GM19467 (cell line): ENCODE measurements at regions not wholly inside any gene's neighbourhood (a gene's known extent, or its start where the extent isn't known, plus 50 kb on each side); places are given as distances from the start of the nearest gene placed in this dataset.

ENCODE experiments used
- ATAC-seq: cut with Tn5 transposase; IDR thresholded peaks from one replicate; pipeline ENCODE4 v1.9.1; 2021; ENCODE audit warnings: mild to moderate bottlenecking, moderate library complexity; ENCODE audit not compliant: unreplicated experiment

GRCh38 chr17:72587773-72588511 lies 467.1 kb downstream of the SOX9 start:
- ATAC-seq = no peak

DNA sequence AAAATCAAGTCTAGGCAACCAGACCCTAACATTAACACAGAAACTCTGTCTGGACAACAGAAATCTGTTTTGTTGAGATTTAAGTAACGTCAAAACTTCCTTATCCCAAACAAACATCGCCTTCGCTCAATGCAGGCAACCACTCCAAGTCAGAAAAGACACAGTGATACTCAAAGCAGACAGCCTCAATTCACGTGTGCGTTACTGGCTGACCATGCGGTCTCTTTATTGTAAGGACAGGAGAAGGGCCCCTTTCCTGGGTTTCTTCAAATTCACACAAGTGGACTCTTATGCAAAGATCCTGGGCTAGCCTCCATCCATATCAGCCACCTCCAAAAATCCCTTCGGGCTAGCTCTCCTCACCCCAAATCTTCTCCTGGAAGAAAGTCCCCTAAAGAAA lies 467.7 kb downstream of the SOX9 start:
- ATAC-seq = no peak

DNA sequence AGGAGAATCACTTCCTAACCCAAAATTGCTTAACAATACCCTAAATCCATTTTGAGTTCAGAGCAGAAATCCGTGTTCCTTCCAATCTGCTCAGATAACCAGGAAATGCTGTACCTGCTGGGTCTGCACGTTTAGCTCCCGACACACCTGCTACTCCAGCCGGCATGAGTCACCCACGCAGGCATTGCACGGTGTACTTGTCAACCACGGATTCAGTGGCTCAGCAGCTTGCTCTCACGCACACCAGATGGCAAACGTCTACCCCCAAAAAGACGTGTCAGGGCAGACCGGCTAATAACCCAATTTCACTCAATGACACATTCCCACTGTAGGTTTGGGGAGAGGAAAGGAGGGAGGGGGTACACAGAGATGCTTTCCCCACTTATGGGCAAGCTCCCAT lies 468.1 kb downstream of the SOX9 start:
- ATAC-seq = no peak

DNA sequence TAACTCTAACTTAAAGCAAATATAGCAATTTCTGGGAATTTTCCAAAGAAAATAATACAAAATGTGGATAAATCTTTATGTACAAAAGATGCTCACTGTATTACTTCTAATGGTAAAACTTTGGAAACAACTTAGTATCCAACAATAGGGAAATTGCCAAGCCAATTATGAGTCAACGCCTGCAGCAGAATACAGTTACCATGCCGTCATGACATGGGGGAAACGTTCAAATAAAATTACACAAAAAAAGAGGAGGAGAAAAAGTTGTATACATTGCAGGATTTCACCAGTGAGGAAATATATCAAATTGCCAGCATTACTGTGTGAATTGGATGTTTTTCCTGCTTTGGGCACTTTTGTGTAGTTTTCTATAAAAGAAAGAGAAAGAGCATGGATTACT lies 469.6 kb downstream of the SOX9 start:
- ATAC-seq = no peak

DNA sequence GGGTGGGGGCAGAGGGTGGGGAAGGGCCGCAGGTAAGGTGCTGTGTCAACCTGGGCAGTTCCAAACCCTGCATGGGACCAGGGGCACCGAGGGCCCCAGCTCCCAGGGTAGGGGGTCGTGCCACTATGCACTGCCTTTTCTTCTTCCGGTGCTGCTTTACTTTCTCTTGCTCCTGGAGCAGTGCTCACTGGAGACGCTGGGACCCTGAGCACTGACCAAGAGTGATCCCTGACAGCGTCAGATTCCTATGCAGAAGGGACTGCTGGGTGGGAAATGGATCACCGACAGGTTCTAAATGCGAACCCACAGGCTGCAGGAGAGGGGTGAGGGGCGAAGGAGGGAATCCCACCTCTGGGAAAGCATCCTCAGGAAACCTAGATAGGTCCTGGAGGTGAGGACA lies 470.1 kb downstream of the SOX9 start:
- no peak for ATAC-seq

DNA sequence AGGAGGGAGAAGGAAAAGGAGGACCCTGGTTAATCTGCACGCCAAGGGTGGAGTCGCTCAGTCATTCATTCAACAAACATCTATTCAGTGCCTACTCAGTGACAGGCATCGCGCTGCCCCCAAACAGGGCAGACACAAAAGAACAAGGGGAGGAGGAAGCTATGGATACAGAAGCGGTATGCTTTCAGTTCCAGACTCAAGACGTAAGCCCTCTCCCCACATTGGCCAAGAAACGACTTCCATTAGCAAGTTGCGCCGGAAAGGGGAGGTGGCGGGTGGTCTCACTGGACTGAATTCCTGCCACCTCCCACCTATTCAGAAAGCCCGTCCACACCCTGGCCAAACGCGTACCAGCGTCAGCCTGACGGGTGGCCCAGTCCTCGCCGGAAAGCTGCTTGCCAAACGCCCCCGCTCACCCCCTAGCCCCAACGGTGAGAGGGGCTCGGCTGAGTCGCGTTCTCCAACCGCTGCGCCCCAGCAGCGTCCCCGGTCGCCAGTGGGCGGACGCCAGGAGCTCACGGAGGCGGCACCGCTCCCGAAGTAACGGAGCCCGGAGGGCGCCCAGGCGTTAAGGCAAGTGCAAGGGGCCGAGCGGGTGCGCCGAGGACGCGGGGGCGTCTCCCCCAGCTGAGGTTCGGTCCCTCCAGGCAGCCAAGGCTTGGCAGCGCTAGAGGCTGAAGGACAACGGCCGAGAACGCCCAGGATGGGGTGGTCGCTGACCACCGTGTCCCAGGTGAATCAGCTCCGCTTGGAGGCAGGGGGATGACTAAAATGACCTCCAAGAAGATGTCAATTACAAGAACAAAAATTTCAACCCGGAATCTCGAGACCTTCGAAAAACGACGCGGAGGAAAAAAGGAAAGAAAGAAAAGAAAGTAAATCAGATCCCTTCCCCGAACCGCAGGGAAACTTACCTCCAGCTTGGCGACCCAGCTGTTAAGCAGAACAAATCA lies 470.7 kb downstream of the SOX9 start:
- no peak for ATAC-seq

- peak; percentile 56 for ATAC-seq
These were observed 471.6 kb downstream of the SOX9 start for GRCh38 chr17:72592242-72592966.

DNA sequence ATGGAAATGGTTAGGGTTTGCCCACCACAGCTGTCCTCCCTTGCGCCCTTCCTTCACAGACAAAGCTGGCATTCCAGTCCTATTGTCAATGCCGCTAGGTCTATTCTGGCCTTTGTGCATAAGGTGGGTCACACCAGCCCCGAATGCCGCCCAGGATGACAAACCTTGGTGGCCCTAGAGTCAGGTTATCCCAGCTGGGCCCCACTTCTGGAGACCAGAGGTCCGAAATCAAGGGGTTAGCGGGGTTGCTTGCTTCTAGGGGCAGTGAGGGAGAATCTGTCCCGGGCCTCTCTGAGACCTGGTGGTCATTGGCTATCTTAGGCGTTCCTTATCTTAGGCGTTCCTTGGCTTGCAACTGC lies 472.1 kb downstream of the SOX9 start:
- ATAC-seq = no peak

- ATAC-seq = no peak
These were observed 473.4 kb downstream of the SOX9 start for GRCh38 chr17:72594248-72594647.
